HG03432 (cell line): ENCODE measurements at regions not wholly inside any gene's neighbourhood (a gene's known extent, or its start where the extent isn't known, plus 50 kb on each side); places are given as distances from the start of the nearest gene placed in this dataset.
"Not testable (repeated sequence)": the region's sequence is repeated elsewhere in the genome, so short reads cannot be mapped to it uniquely, and the experiment has no call there.

Experiments used
- ATAC-seq: cut with Tn5 transposase; IDR thresholded peaks from one replicate; pipeline ENCODE4 v1.9.1; 2021; ENCODE audit warnings: mild to moderate bottlenecking, moderate library complexity; ENCODE audit not compliant: unreplicated experiment

- no peak for ATAC-seq
Observed at GRCh38 chr9:24090566-24090965, 264.5 kb upstream of the ELAVL2 start.

DNA sequence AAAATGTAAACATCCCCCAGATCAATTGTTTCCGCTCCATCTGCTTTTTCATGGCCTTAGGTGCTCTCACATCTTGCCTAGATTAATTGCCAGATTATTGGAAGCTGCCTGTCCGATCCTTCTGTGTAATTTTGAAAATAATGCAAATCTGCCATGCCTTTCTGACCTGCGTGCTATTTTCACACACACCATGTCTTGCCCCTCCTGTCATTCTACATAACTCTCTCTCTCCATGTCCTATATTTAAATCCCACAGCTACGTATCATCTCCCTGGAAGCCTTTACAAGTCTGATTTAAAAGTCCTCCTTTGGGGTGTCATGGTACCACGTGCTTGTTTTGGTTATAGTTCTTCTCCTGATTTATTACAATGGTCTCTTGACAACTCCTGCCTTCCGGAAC lies 247.6 kb upstream of the ELAVL2 start:
- no peak for ATAC-seq

DNA sequence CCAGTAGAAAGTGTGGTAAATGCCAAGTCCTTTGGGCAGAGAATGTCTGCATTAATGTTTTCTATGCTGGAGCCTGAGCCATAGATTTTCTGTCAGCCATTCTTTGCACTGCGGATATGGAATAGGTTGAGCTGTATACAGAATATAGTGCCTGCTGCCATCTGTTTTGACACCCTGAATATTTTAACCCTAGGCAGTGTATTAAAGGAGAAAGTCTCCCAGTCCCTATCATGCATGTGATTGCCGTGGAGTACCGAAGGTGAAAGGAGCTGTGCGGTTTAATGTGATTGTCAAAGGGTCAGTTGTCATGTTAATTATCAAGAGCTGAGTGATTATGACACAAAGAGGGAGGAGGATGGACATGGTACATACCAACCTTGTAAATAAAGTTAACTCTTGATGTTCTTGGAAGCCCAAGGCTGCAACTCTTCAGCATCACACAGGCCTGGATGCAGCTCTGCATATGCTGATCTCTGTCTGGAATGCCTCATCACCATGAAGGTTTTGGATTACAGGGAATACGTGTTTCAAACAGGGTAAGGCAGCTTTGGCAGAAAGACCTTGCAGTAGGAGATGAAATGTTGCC lies 247.1 kb upstream of the ELAVL2 start:
- no peak for ATAC-seq

DNA sequence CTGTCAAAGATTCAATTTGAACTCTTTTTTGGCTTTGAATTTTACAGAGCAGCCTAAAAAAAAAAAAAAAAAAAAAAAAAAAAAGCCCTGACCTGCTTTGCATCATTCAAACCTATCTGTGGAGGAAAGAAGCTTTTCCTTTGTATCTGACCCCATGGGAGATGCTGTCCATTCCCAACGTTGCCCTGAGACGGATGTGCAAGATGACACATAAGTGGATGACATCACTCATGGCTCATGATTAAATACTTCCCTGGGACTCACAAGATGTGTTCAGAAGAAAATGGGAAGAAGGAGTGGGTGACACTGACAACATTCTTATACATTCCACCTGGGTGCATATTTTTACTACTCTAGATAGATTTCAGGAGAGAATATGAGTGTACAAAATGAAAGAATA lies 245.7 kb upstream of the ELAVL2 start:
- no peak for ATAC-seq

DNA sequence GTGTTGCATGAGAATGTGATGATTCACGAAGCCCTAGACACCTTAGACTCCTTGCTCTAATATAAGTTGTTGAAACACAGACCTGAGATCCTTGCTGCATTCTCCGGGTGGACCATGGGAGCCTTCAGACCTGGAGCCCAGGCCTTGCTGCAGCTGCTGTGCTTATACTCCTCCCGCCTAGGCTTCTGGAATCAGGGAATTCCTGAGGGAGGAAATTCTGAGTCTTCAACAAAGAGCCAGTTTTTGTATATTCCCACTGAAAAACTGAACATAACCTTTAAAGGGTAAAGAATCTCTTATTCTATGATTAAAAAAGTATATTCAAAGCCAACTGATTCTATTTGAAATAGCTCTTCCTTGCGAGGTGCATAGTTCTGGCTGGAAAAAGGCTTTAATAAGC lies 245.1 kb upstream of the ELAVL2 start:
- ATAC-seq: no peak

DNA sequence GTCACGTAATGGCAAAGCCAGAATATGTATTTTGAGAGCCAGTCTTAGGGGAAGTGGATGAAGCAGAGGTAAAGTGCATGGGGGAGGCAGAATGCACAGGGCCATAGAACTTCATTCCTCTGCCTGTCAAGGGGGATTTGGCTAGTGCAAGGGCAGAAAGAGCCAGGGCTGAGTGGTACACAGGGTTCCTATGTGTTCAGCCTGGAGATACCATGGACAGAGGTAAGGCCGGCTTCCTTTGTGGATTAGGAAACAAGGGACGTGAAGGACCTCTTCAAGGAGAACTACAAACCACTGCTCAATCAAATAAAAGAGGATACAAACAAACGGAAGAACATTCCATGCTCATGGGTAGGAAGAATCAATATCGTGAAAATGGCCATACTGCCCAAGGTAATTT lies 241.1 kb upstream of the ELAVL2 start:
- ATAC-seq: not testable (repeated sequence)

DNA sequence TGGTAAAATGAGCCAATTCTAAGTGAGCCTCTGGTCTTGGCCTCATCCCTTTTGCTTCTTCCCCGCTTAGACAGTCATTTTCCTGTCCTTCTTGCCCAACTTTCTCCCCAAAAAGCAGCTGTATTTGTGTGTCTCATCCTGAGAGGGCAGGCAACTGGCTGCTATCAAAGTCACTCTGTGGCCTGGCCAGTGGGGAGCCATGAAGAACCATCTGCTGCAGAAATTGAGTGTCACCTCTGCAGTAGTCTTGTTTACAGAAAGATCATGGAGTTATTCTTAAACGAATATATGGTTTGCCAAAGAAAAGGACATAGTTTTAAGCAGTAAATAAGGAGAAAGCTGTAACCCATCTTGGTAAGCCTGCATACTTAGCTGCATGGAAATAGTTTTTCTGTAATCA lies 233.6 kb upstream of the ELAVL2 start:
- no peak for ATAC-seq

GRCh38 chr9:24051587-24051986 lies 225.5 kb upstream of the ELAVL2 start:
- no peak for ATAC-seq

GRCh38 chr9:24050239-24050638 lies 224.2 kb upstream of the ELAVL2 start:
- not testable (repeated sequence) for ATAC-seq

DNA sequence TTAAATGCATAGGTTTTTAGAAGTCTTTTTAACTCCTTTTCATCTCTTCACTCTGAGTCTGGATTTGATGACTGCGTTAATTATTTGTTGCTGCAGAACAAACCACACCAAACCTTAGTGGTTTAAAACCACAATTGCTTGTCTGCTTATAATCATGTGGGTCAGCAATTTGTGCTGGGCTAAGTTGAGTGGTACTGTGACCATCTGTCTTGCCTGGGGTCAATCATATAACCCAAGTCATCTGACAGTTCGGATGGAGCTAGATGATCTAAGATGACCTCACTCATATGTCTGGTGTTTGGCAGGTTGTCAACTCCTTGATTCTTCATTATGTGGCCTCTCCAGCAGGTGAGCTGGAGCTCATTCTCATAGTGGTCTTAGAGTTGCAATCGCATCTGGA lies 219.1 kb upstream of the ELAVL2 start:
- ATAC-seq: no peak

DNA sequence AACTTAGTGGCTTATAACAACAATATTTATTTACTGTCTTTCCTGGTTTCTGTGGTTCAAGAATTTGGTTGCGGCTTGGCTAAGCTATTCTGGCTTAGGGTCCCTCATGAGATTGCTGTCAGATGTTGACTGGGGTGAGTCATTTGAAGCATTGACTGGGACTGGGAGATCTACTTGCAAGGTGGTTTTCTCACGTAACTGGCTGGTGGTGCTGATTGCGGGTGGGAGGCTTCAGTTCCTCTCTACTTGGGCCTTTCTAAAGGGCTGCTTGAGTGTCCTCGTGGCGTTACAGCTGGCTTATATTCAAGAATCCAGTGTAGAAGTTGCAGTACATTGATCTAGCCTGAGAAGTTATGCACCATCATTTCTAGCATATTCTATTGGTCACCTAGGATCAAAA lies 218.5 kb upstream of the ELAVL2 start:
- no peak for ATAC-seq

GRCh38 chr9:24041160-24041690 lies 215.2 kb upstream of the ELAVL2 start:
- ATAC-seq: no peak

- ATAC-seq: no peak
Observed at GRCh38 chr9:24036459-24036858, 210.4 kb upstream of the ELAVL2 start.

GRCh38 chr9:24035816-24036215 lies 209.8 kb upstream of the ELAVL2 start:
- no peak for ATAC-seq

DNA sequence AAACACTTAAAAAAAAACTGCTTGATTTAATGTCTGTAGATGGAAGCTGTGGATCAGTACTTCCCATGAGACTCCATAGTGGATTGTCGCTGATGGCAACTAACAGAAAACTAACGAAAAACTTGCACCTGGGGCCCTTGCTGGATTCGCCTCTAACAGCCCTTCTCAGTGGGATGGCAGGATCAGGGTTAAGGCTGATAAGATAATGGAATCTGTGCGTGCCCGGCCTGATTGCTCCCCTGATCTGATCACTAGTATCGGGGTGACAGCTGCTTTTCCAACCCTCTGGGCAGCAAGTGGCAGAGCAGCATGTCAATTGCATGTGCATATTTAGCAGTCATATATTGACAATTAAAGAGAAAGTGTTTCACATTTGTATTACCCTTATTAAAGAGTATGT lies 185.8 kb upstream of the ELAVL2 start:
- ATAC-seq: no peak

DNA sequence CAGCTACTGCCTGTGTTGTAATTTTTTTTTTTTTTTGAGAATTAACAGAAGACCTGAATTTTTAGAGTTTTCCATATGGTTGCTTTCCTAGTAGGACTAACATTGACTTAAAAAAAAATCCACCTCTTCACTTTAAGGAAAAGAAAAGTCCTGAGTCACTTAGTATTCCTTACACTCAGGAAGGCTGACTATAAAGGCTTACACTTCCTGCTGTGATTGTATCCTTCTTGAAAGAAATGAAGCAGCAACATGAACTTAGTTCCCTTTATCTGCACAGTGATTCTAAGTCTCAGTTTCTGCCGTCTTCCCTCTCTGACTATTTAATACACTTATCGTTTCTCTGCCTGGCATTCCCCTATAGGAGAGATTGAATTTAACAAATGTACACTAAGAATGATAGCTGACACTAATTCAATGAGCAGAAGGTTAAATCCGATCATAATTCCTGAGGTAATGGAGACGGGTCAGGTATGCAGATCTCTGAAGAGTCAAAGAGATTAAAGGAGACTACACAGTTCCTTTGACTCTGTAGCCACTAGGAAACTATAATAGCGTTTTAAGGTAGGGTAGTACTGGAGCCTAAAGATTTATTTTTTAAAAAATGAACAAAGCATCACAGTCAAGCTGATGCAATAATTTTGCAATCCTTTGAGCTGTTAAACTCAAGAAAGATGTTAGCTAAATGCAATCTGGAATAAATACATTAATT lies 185.1 kb upstream of the ELAVL2 start:
- ATAC-seq: no peak

DNA sequence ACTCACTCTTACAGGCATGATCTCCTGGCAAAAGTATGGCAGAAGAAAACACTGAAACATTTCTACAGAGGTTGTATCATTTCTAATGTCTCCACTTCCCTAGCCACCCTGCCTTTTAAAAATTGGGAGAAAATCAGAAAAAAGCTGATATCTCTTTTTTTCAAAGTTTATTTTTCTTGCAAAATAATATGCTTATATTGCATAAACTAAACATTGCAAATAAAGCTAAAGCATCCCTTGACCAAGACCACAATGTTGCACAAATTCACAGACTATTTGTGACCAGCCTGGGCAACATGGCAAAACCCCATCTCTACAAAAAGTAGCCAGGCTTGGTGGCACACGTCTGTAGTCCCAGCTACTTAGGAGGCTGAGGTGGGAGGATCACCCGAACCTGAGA lies 183.3 kb upstream of the ELAVL2 start:
- ATAC-seq: no peak

- no peak for ATAC-seq
Observed at GRCh38 chr9:24007185-24007584, 181.1 kb upstream of the ELAVL2 start.

DNA sequence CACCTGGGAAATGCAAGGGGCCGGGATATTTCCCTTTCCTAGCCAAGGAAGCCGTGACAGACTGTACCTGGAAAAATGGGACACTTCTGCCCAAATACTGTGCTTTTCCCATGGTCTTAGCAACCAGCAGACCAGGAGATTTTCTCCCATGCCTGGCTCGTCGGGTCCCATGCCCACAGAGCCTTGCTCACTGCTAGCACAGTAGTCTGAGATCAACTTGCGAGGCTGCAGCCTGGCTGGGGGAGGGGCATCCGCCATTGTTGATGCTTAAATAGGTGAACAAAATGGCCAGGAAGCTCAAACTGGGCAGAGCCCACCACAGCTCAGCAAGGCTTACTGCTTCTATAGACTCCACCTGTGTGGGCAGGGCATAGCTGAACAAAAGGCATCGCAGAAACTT lies 165.8 kb upstream of the ELAVL2 start:
- not testable (repeated sequence) for ATAC-seq

GRCh38 chr9:23979491-23979890 lies 153.5 kb upstream of the ELAVL2 start:
- ATAC-seq: no peak

- no peak for ATAC-seq
Observed at GRCh38 chr9:23962101-23962500, 136.1 kb upstream of the ELAVL2 start.

- ATAC-seq: no peak
Observed at GRCh38 chr9:23945897-23946296, 119.9 kb upstream of the ELAVL2 start.

DNA sequence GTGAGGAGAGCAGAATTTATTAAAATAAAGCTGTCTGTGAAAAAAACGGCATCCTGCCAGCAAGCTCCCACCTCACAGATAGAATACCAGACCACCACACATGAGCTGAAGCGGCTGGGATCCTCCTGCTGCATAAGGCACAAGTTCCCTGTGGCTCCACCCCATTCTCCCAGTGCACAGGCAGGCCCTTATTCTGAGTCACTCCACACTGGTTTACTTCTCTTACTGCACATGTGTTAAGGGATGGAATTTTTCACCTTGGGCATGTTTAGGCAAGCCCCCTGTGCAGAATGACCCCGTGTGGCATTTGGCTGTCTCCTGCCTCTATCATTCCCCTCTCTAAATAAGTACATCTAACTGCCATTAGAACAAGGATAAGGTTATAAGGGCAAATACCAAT lies 115.0 kb upstream of the ELAVL2 start:
- ATAC-seq: no peak
